HG02678 (cell line): ENCODE measurements at regions not wholly inside any gene's neighbourhood (a gene's known extent, or its start where the extent isn't known, plus 50 kb on each side); places are given as distances from the start of the nearest gene placed in this dataset.

ENCODE experiments used
- ATAC-seq: cut with Tn5 transposase; IDR thresholded peaks from one replicate; pipeline ENCODE4 v1.9.1; 2021; ENCODE audit warnings: mild to moderate bottlenecking, moderate library complexity; ENCODE audit not compliant: unreplicated experiment

GRCh38 chr19:31639306-31639705, 290.1 kb upstream of the TSHZ3 start:
- ATAC-seq = no peak

DNA sequence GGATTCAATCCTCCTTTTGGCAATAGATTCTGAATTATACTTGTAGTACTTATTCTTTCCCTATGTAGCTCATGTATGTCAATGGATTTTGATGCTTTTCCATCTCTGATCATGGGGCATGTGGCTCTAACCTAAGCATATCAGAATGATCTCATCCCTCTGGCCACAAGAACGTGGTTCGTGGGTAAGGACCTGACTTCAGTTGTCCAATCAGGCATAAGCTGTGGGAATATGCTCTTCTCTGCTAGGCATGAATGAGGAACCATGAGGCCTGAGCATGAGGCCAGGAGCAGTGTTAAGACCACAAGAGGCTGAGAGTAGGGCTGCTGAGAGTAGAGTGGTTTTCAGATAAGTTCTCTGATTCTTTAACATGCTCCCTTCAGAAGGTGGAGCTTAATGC, 292.4 kb upstream of the TSHZ3 start:
- ATAC-seq = no peak

DNA sequence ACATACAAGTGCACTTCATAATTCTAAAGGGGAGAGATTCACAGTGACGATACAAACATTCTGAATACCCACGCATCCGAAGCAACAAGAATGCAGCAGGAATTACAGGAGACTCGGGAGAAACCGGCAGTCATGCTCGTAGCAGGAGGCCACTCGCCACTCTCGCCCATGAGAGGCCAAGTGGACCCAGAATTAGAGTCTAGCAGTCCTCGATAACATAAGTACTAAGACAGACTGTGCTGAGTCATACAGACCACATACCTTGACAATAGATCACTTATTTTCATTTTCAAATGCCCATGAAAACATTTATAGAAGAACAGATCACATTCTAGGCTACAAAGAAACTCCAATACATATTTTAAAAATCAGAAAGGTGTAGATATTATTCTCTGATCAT, 299.1 kb upstream of the TSHZ3 start:
- no peak for ATAC-seq

GRCh38 chr19:31656507-31656906, 307.3 kb upstream of the TSHZ3 start:
- ATAC-seq = no peak

DNA sequence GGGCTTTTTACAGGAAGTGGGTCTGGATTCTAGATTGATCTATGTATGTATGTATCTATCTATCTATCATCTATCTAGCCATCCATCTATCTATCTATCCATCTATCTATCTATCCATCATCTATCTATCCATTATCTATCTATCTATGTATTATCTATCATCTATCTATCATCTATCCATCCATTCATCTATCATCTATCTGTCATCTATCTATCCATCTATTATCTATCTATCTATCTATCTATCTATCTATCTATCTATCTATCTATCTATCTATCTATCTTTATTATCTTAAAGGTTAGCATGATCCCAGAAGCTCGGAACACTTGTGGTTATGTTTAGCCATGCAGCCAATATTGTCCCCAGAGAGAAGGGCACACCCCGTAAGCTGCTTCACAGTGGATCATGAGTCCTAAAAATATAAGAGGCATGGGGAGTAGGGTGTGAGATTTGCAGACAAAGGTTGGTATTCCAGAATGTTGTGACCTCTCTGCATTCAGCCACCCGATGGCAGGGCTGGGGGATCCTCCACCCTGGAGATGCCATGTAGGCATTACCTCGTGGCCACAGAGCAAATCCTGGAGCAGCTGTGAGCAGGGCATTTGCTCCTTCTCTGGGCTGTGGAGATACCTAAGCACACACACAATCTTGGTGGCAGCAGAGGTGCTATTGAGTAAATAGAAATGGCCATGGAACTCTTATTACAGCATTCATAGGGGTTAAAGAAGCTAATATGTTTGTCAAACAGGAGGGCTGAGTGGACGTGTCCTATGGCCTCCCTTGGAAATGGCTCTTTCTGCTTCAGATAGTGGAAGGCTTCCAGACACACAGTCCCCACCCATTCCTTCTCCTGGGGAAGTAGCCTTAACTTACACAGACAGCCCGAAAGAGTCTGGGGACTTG, 310.0 kb upstream of the TSHZ3 start:
- no peak for ATAC-seq

- no peak for ATAC-seq
Observed at GRCh38 chr19:31659897-31660210, 310.6 kb upstream of the TSHZ3 start.

GRCh38 chr19:31664096-31664495, 314.9 kb upstream of the TSHZ3 start:
- ATAC-seq = no peak

DNA sequence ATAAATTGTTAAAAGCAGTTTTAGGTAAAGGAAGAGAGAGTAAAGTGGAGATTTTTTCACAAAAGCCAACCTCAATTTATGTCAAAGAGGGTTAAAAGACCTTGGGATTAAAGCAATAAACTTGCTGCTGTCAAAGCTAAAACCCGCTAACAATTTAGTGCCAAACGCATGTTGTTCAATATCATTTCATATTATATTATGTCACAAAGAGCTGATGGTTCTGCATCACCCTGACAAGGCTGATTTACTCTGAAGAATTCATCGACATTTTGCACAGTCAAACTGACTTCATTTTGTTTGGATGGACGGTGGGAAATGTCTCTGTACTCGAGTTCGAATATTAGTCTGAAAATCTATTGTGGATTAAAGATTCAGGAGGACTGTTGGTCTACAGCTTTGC, 315.8 kb upstream of the TSHZ3 start:
- ATAC-seq = no peak

DNA sequence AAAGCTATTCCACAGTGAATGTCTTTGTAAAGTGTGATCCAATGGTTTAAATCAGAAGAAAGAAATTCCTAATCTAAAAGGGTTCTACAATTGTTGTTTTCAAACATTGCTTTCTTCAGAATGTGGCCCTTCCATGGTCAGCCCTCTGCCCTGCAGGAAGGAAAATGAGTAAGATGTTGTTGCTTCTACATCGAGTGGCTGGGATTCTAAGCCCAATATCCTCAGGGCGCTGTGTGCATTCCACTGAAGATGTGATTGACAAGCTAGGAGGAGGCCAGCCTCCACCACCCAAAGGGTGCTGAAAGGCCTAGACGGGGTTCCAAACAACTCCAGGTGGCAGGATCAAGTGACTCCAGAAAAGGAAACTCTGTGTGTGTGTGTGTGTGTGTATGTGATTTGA, 316.9 kb upstream of the TSHZ3 start:
- ATAC-seq = no peak

- no peak for ATAC-seq
Observed at GRCh38 chr19:31667106-31667505, 317.9 kb upstream of the TSHZ3 start.

- no peak for ATAC-seq
Observed at GRCh38 chr19:31668921-31669320, 319.7 kb upstream of the TSHZ3 start.

DNA sequence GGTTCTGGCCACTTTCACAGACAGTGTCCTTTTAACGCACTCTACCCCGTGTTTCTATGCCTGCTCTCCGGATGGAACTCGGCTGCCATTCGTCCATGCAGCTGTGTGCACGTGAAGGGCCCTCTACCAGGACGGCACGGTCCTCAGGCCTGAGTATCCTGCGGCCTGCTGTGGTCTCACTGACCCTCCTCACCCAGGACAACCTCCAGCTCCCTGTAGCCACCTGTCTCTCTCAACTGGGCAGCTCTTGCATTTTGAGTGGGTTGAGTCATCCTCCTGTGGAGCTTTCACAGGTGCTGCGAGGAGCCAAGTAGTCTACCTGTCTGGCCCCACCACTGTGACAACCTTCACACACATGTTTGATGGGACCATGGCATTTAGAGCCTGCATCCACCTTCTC, 321.7 kb upstream of the TSHZ3 start:
- ATAC-seq = no peak

GRCh38 chr19:31671411-31672035, 322.3 kb upstream of the TSHZ3 start:
- no peak for ATAC-seq

DNA sequence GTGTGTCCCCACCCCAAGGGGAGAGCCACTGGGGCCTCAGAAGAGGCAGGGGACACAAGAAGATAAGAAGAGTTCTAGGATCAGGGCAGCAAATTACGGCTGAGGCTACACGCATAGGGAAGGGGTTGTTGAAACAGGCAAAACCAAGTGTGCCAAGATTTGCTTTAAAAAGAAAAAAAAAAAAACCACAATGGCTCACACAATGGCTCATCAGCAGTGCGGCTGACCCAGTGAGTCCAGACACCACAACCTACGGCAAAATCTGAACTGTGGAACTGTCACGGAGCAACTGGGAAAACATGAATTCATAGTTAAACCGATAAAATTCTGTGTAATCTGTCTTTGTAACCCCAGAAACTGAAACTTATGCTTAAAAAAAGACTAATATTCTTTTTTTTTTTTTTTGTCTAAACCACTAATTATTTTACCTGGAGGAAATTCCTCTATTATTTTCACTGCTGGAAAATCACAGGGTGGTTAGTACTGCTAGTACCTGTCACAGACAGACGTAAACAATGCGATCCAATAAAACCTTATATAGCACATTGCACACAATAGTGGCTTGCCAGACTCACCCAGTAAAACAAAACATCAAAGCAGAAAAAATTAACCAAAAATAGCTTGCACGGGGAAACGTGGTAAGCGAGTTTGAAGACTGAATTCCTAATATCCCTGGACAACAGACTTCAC, 325.4 kb upstream of the TSHZ3 start:
- ATAC-seq = no peak

DNA sequence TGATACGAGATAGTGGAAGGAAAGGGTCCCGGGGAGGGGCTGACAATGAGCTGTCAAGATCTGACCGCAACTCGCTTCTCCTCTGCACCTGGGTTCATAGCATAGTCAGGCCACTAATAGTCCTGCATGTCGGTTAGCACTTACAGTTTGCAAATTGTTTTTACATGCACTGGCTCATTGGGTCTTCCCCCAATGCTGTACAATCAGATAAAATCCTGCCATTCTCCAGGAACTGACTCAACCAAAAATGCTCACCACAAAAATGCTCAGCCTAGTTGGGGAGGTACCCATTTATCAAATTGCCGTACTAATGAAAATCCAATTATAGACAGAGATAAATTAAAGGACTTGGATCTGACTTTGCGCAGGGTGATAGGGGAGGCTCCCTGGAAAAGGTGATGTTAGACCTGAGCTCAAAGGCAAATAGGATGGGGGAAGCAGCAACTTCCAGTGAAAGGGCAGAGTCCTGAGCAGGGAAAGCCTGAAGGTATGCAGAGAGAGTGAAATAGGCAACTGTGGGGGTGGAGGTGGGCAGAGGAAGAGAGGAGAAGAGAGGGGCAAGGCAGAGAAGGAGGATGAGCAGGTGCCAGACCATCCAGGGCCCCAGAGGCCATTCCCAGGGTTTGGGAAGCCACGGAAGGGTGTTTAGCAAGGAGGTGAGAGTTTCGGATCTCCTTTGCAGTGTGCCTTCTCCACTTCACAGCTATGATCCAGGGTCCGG, 326.1 kb upstream of the TSHZ3 start:
- ATAC-seq = no peak

DNA sequence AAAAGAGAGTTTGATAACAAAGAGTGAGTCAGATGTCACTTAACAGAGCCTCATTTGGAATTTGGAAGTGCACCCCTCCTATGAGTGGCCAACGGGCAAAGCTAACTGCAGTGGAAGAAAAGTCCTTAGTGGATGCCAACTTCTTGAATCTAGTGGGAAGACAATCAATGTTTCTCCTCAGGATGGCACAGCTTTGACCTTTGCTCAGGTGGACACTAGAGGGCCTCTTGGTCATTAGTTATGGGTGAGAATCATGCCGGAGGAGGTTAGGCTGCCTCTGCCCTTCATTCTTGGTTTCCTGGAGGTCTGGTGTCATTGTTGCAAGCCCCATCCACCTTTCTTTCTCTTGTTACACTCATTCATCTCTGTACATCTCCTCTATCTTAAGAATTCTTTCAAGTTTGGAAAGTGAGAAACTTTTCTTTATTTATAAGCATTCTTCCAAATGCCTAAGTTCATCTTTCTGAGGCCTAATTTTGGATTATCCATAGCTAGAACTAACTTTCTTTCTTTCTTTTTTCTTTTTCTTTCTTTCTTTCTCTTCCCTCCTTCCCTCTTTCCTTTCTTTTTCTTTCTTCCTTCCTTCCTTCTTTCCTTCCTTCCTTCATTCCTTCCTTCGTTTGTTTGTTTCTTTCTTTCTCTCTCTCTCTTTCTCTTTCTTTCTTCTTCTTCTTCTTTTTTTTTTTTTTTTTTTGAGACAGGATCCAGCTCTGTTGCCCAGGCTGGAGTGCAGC, 327.2 kb upstream of the TSHZ3 start:
- no peak for ATAC-seq

GRCh38 chr19:31678421-31678820, 329.2 kb upstream of the TSHZ3 start:
- ATAC-seq = no peak

DNA sequence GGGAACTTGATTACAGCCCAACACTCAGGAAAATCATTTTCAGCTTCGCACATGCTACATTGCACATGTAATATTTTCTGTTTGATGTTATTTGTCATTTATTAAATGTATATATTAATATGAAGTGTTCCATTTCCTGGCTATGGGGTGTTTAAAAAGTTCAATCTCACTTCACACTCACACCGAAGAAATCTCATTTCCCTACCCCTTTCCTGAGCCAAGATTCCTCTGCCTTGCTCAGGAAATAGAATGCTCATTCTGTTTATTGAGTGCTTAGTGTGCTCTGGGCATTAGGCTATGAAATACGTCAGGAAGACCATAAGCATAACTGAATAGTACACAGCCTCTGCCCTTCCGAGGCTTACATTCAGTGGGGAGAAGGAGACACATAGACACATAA, 331.9 kb upstream of the TSHZ3 start:
- ATAC-seq = no peak

DNA sequence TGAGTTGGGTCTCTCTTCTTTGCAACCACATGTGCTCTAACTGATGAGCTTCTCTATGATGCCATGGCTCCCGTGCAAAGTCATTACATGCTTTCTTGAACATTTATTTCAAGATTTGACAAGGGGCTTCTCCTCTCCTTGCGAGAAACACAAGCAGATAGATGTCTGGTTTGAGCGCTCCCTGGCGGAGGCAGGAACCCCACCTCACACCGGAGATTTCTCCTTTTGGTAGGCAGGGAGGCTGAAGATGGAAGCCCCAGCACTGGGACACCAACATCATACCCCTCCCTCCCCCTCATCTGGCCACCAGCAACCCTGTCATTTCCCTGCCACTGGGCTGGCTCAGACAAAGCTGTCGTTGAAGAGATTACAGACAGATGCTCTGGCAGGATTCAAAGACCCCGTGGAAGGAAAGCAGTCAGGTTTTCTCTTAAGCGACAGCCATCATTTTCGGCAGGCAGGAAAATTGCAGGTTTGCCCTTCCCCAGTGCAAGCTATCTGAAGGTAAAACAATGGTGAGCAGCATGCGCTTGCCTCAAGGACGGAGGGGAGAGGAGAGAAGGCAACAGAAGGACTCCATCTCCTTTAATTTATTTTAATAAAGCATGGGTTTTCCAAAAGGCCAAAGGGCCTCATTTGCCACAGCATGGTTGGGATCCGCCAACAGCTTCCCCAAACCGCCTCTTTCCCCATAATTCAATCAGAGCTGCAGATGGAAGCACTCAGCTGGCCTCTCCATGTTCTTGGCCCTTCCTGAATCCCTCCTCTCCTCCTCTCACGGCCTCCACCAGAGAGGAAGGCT, 344.1 kb upstream of the TSHZ3 start:
- no peak for ATAC-seq

DNA sequence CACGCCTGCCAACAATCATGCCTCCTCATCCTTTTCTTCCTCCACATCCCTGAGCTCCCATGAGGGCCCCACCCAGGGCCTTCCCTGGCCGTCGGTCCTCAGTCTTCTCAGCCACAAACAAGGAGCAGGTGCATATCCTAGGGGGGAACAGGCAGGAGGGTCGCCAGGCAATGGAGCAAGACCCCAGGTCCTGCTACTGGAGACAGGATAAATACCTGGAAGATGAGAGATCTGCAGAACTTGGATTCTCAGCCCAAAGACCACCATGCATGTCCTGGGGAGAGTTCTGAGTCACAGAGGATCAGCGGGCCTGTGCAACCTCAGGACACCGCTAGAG, 344.7 kb upstream of the TSHZ3 start:
- ATAC-seq = no peak
